Astrocyte (in vitro differentiated cells and primary cell): ENCODE measurements at regions not wholly inside any gene's neighbourhood (a gene's known extent, or its start where the extent isn't known, plus 50 kb on each side); places are given as distances from the start of the nearest gene placed in this dataset.

Experiments used
- CTCF ChIP-seq: IDR thresholded peaks from 2 replicates; pipeline ENCODE4 v1.5.1; 2011; ENCODE audit warnings: low read depth, mild to moderate bottlenecking, inconsistent platforms, low read length, moderate library complexity; ENCODE audit not compliant: insufficient read depth
- EZH2 ChIP-seq: IDR thresholded peaks from 2 replicates; pipeline ENCODE4 v1.6.1; 2012; ENCODE audit warnings: mild to moderate bottlenecking, low read length, inconsistent platforms; ENCODE audit not compliant: insufficient read depth

GRCh38 chr2:7530001-7530400 is 612.8 kb downstream of the RNF144A start:
- TF ChIP-seq CTCF (no peak), EZH2 (no peak)
